RWPE1 (cell line): ENCODE measurements at regions not wholly inside any gene's neighbourhood (a gene's known extent, or its start where the extent isn't known, plus 50 kb on each side); places are given as distances from the start of the nearest gene placed in this dataset.

Source experiments
- CTCF ChIA-PET: fragments of 350-600 bp; sonication (Branson Sonifier 250); formaldehyde crosslinking; extraction: SDS; loops from one replicate; lab custom pipeline; 2021; lab: Yijun Ruan, JAX
- POLR2A ChIA-PET: fragments of 400-600 bp; formaldehyde crosslinking; extraction: SDS; loops from one replicate; lab custom pipeline; 2020; ENCODE audit warnings: antibody characterized with exemption; ENCODE audit not compliant: low non-redundant PET; lab: Yijun Ruan, JAX
- DNase-seq: peaks from one replicate; pipeline ENCODE4 v3.0.0; 2012; ENCODE audit warnings: low spot score
- H3K27ac ChIP-seq: fragments of 450-650 bp; 2 replicates; pipeline ENCODE4 v1.5.1; 2017
- CTCF ChIP-seq: fragments of 450-650 bp; conservative IDR thresholded peaks from 2 replicates; pipeline ENCODE4 v1.5.1; 2017; ENCODE audit warnings: low read depth, mild to moderate bottlenecking

GRCh38 chr18:78580835-78581339, 398.7 kb upstream of the SALL3 start:
- no peak for TF ChIP-seq CTCF
- POLR2A ChIA-PET, result no interaction called here
- no peak overlapping the region for H3K27ac ChIP-seq
- no peak for DNase-seq
- CTCF ChIA-PET, result no interaction called here

- DNase-seq, result no peak
- CTCF ChIA-PET, result interaction anchor here (0.6 kb wide), 1 partner anchor 697 kb away, joined by 6 read pairs; no protein-coding TSS in a partner anchor
- POLR2A ChIA-PET, result no interaction called here
- TF ChIP-seq CTCF, result no peak
- no peak overlapping the region for H3K27ac ChIP-seq
These were observed 397.4 kb upstream of the SALL3 start for GRCh38 chr18:78582181-78582709.

GRCh38 chr18:78582898-78583738, 396.5 kb upstream of the SALL3 start:
- DNase-seq, result no peak
- no peak for TF ChIP-seq CTCF
- H3K27ac ChIP-seq, result no peak overlapping the region
- CTCF ChIA-PET, result no interaction called here
- POLR2A ChIA-PET, result no interaction called here

GRCh38 chr18:78583739-78584458, 395.7 kb upstream of the SALL3 start:
- TF ChIP-seq CTCF, result no peak
- ChIA-PET CTCF (no interaction called here), POLR2A (no interaction called here)
- DNase-seq, result no peak
- H3K27ac ChIP-seq, result no peak overlapping the region

- DNase-seq, result no peak
- no peak overlapping the region for H3K27ac ChIP-seq
- POLR2A ChIA-PET, result no interaction called here
- no peak for TF ChIP-seq CTCF
- CTCF ChIA-PET, result no interaction called here
These were observed 395.1 kb upstream of the SALL3 start for GRCh38 chr18:78584459-78585022.

- H3K27ac ChIP-seq, result no peak overlapping the region
- no peak for TF ChIP-seq CTCF
- POLR2A ChIA-PET, result no interaction called here
- no peak for DNase-seq
- CTCF ChIA-PET, result no interaction called here
These were observed 393.0 kb upstream of the SALL3 start for GRCh38 chr18:78586586-78586985.
